AG04450 (cell line): ENCODE measurements at regions not wholly inside any gene's neighbourhood (a gene's known extent, or its start where the extent isn't known, plus 50 kb on each side); places are given as distances from the start of the nearest gene placed in this dataset.

ENCODE experiments used
- CTCF ChIA-PET: fragments of 300-600, 350-600 bp; formaldehyde crosslinking; extraction: SDS; loops from one replicate; lab custom pipeline; 2022; ENCODE audit warnings: antibody characterized with exemption, inconsistent platforms; lab: Charles Lee
- POLR2A ChIA-PET: fragments of 350-600 bp; formaldehyde crosslinking; extraction: SDS; loops from one replicate; lab custom pipeline; 2021; ENCODE audit warnings: antibody characterized with exemption, inconsistent platforms; lab: Yijun Ruan, JAX
- DNase-seq: peaks from one replicate; pipeline ENCODE4 v3.0.0-alpha.2; 2011; ENCODE audit warnings: low read depth, low spot score
- H3K27ac ChIP-seq: one replicate; pipeline ENCODE4 v1.5.1; 2012; ENCODE audit warnings: low read depth, low read length, control low read depth
- H3K27me3 ChIP-seq: one replicate; pipeline ENCODE4 v1.6.0; 2012; ENCODE audit warnings: low read length; ENCODE audit not compliant: control insufficient read depth, insufficient read depth
- H3K4me3 ChIP-seq: 2 replicates; pipeline ENCODE4 v1.5.1; 2011; ENCODE audit warnings: mild to moderate bottlenecking, low read depth, low read length, control low read depth
- H3K9me3 ChIP-seq: 2 replicates; pipeline ENCODE4 v1.5.1; 2012; ENCODE audit warnings: low read length; ENCODE audit not compliant: control insufficient read depth, insufficient read depth
- CTCF ChIP-seq: IDR thresholded peaks from 2 replicates; pipeline ENCODE4 v1.5.1; 2011; ENCODE audit warnings: low read depth, low read length, control low read depth, inconsistent platforms

- POLR2A ChIA-PET: no interaction called here
- no peak for TF ChIP-seq CTCF
- DNase-seq: no peak
- H3K27ac ChIP-seq: no peak overlapping the region
- peaks cover 10% of the 10 kb centered on the region for H3K27me3 ChIP-seq
- no peak overlapping the region for H3K4me3 ChIP-seq
- CTCF ChIA-PET: no interaction called here
- H3K9me3 ChIP-seq: no peaks in the 10 kb centered on the region
These were observed 63.2 kb upstream of the FSTL4 start for GRCh38 chr5:133675376-133676154.

- H3K9me3 ChIP-seq: no peaks in the 10 kb centered on the region
- TF ChIP-seq CTCF: no peak
- H3K4me3 ChIP-seq: no peak overlapping the region
- H3K27me3 ChIP-seq: peaks cover 2% of the 10 kb centered on the region
- no peak overlapping the region for H3K27ac ChIP-seq
- DNase-seq: no peak
- ChIA-PET CTCF (no interaction called here), POLR2A (no interaction called here)
These were observed 58.0 kb upstream of the FSTL4 start for GRCh38 chr5:133670336-133670735.

- Histone ChIP-seq H3K27ac (no peak overlapping the region), H3K4me3 (no peak overlapping the region), H3K27me3 (no peaks in the 10 kb centered on the region), H3K9me3 (no peaks in the 10 kb centered on the region)
- no peak for TF ChIP-seq CTCF
- DNase-seq: no peak
- ChIA-PET CTCF (no interaction called here), POLR2A (no interaction called here)
These were observed 57.1 kb upstream of the FSTL4 start for GRCh38 chr5:133669472-133669871.

GRCh38 chr5:133668458-133668857, 56.1 kb upstream of the FSTL4 start:
- ChIA-PET CTCF (no interaction called here), POLR2A (no interaction called here)
- Histone ChIP-seq H3K4me3 (no peak overlapping the region), H3K27ac (no peak overlapping the region), H3K27me3 (peaks cover 2% of the 10 kb centered on the region), H3K9me3 (no peaks in the 10 kb centered on the region)
- no peak for DNase-seq
- TF ChIP-seq CTCF: no peak

- H3K27ac ChIP-seq: no peak overlapping the region
- no peak overlapping the region for H3K4me3 ChIP-seq
- peaks cover 2% of the 10 kb centered on the region for H3K27me3 ChIP-seq
- CTCF ChIA-PET: no interaction called here
- POLR2A ChIA-PET: no interaction called here
- no peak for DNase-seq
- TF ChIP-seq CTCF: no peak
- no peaks in the 10 kb centered on the region for H3K9me3 ChIP-seq
These were observed 54.9 kb upstream of the FSTL4 start for GRCh38 chr5:133667217-133667616.
